Right atrium auricular region (tissue), 2 donors: ENCODE measurements at regions not wholly inside any gene's neighbourhood (a gene's known extent, or its start where the extent isn't known, plus 50 kb on each side); places are given as distances from the start of the nearest gene placed in this dataset.

ENCODE experiments used
- DNase-seq: peaks from one replicate; pipeline ENCODE4 v3.0.0-alpha.2; 2019; ENCODE audit warnings: low spot score
- H3K27ac ChIP-seq, 2 donors: fragments of 200-600 bp; sonication (generic); 1 replicate in 1 of 2; 2 replicates in 1 of 2; pipeline ENCODE4 v1.5.1; 2016 to 2019
- H3K27me3 ChIP-seq, 2 donors: fragments of 200-600 bp; sonication (generic); one replicate each; pipeline versions ENCODE4 v1.5.1 to v1.6.0; 2017 to 2019
- H3K36me3 ChIP-seq: fragments of 200-600 bp; sonication (generic); one replicate; pipeline ENCODE4 v1.5.1; 2016
- H3K4me1 ChIP-seq, 2 donors: fragments of 200-600 bp; sonication (generic); one replicate each; pipeline versions ENCODE4 v1.5.1 to v1.6.0; 2017 to 2019
- H3K4me3 ChIP-seq, 2 donors: fragments of 200-600 bp; sonication (generic); 1 replicate in 1 of 2; 2 replicates in 1 of 2; pipeline ENCODE4 v1.5.1; 2017 to 2019; ENCODE audit warnings: mild to moderate bottlenecking in 1 of 2, moderate library complexity in 1 of 2
- H3K9me3 ChIP-seq, 2 donors: fragments of 200-600 bp; sonication (generic); one replicate each; pipeline ENCODE4 v1.5.1; 2019
- CTCF ChIP-seq, 2 donors: fragments of 200-600 bp; sonication (generic); IDR thresholded peaks; one replicate each; pipeline ENCODE4 v1.5.1; 2019; ENCODE audit warnings: antibody characterized with exemption in 2 of 2

DNA sequence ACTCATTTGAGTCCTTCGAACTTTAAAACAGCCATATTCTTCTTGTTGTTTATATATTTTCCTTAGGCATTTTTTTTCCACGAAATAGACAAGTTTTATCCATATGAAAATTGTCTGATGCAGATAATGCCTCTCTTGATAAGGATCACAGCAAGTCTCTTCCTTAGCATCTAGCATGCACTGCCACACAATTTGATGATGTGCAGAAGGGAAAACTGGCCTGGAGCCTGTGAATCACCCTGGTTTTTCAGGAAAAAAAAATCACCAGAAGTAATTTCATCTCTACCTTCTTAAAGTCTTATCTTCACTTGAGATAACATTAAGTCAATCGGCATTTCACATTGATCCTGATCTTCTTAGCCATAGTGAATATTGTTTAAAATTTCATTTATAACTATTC, 199.8 kb downstream of the TENT5A start:
- no peak overlapping the region for H3K27ac ChIP-seq
- H3K36me3 ChIP-seq, result no peaks in the 10 kb centered on the region
- H3K4me3 ChIP-seq, result no peak overlapping the region
- H3K4me1 ChIP-seq, result no peaks in the 10 kb centered on the region
- no peak for DNase-seq
- H3K9me3 ChIP-seq, result no peaks in the 10 kb centered on the region
- no peak for TF ChIP-seq CTCF (IDR thresholded peaks at IDR 0.05)
- no peaks in the 10 kb centered on the region for H3K27me3 ChIP-seq

GRCh38 chr6:81547149-81547548, 205.3 kb downstream of the TENT5A start:
- Histone ChIP-seq H3K36me3 (no peaks in the 10 kb centered on the region), H3K4me3 (no peak overlapping the region), H3K9me3 (no peaks in the 10 kb centered on the region), H3K27ac (no peak overlapping the region), H3K27me3 (no peaks in the 10 kb centered on the region), H3K4me1 (no peaks in the 10 kb centered on the region)
- no peak for DNase-seq
- TF ChIP-seq CTCF (IDR thresholded peaks at IDR 0.05), result no peak

GRCh38 chr6:81534934-81535465, 217.5 kb downstream of the TENT5A start:
- Histone ChIP-seq H3K9me3 (no peaks in the 10 kb centered on the region), H3K36me3 (no peaks in the 10 kb centered on the region), H3K27me3 (no peaks in the 10 kb centered on the region), H3K4me3 (no peak overlapping the region), H3K4me1 (no peaks in the 10 kb centered on the region), H3K27ac (no peak overlapping the region)
- no peak for TF ChIP-seq CTCF (IDR thresholded peaks at IDR 0.05)
- no peak for DNase-seq

DNA sequence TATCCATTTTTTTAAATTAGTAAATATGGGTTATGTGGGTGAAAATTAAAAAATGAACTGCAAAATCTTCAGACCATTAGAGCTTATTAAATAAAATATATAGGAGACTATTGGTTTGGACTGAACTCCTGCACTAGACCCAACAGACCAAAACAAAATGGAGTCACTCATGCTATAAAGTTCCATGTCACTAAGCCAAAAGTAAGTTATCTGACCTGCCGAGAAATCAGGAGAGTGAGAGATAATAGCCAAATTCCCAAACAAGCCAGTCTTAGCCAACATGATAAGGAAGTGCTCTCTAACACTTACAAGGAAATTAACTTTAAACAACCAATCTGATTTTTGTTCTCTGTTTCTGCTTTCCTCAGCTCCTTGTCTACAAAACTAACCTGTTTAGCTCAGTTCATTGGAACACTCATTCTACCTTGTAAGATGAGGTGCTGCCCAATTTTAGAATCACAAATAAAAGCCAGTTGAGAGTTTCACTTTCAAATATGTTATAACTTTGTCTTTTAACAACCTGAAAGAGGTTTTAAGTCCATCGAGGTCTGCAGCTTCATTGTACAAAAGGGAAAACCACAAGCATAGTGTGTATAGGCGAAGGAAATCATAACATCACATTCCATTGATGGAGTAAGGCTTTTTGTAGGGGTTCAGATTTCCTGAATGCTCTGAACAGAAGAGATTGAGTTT, 220.5 kb downstream of the TENT5A start:
- no peaks in the 10 kb centered on the region for H3K27me3 ChIP-seq
- TF ChIP-seq CTCF (IDR thresholded peaks at IDR 0.05), result no peak
- H3K9me3 ChIP-seq, result no peaks in the 10 kb centered on the region

GRCh38 chr6:81517455-81517854, 235.0 kb downstream of the TENT5A start:
- no peaks in the 10 kb centered on the region for H3K4me1 ChIP-seq
- TF ChIP-seq CTCF (IDR thresholded peaks at IDR 0.05), result no peak
- H3K27me3 ChIP-seq, result no peaks in the 10 kb centered on the region
- no peak overlapping the region for H3K4me3 ChIP-seq
- no peaks in the 10 kb centered on the region for H3K9me3 ChIP-seq
- no peaks in the 10 kb centered on the region for H3K36me3 ChIP-seq
- DNase-seq, result no peak
- no peak overlapping the region for H3K27ac ChIP-seq

More for the DNA sequence above, 220.5 kb downstream of the TENT5A start:
- H3K36me3 ChIP-seq, result no peaks in the 10 kb centered on the region
- no peaks in the 10 kb centered on the region for H3K4me1 ChIP-seq
- no peak for DNase-seq
- H3K4me3 ChIP-seq, result no peak overlapping the region
- no peak overlapping the region for H3K27ac ChIP-seq
